Sciatic nerve (tissue), 2 donors: ENCODE measurements at regions not wholly inside any gene's neighbourhood (a gene's known extent, or its start where the extent isn't known, plus 50 kb on each side); places are given as distances from the start of the nearest gene placed in this dataset.

Experiments
- ATAC-seq: fragments of 200-7000 bp; cut with Tn5 transposase; one replicate; pipeline ENCODE4 v1.9.1; 2020; ENCODE audit warnings: mild to moderate bottlenecking, moderate library complexity
- DNase-seq: peaks from one replicate; pipeline ENCODE4 v3.0.0-alpha.2; 2020; ENCODE audit warnings: low spot score
- intact Hi-C: fragments of 100-400 bp; cut with DNase I; formaldehyde crosslinking; loops from one replicate; pipeline ENCODE4 v1.14.2; 2022
- donor health status: DM: no; HTN: no; CAD: no.
- donor health status: DM: no; HTN: no; CAD: no.

GRCh38 chr11:76721755-76722677 is 51.5 kb upstream of the LRRC32 start:
- DNase-seq = peak; percentile 93
- ATAC-seq = peak; percentile 94
- intact Hi-C loops = no loop called here

DNA sequence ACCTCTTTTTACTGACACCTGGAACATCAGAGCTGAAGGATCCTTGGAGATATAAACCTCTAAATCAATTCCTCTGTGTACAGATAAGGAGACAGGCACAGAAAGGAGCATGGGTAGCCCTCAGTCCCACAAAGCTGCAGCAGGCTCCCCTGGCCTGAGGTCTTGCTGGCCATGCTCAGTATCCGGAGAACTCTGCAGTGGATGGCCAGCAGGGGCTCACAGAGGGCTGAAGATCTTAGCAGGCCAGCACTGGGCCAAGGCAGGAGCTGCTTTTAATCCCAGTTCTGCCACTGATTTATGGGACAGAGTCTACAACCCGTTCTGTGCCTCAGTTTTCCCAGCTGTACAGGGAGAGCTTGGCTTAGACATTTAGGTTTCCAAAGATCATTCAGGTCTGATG is 52.6 kb upstream of the LRRC32 start:
- intact Hi-C loops = no loop called here
- ATAC-seq (no peak), DNase-seq (no peak)

DNA sequence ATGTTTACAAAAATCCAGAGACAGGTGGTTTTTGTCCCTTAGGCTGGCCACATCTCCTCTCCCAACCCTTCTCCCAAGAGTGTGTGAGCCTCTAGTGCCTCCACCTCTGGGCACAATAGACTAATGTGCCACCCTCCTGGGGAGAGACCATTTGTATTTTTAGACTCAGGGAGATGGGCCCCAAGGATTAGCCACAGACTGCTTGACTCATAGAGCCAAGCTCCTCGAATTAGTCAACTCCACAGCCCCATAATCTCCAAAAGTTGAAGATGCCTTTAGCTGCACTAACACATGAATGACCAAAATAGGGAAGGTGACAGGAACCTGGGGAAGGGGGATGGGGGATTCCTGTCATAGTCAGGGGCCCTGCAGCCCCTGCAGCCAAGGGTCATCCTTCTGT is 53.0 kb upstream of the LRRC32 start:
- intact Hi-C loops = no loop called here
- ATAC-seq (no peak), DNase-seq (no peak)

GRCh38 chr11:76724171-76724768 is 53.7 kb upstream of the LRRC32 start:
- no peak for ATAC-seq
- DNase-seq = no peak
- intact Hi-C loops = no loop called here

DNA sequence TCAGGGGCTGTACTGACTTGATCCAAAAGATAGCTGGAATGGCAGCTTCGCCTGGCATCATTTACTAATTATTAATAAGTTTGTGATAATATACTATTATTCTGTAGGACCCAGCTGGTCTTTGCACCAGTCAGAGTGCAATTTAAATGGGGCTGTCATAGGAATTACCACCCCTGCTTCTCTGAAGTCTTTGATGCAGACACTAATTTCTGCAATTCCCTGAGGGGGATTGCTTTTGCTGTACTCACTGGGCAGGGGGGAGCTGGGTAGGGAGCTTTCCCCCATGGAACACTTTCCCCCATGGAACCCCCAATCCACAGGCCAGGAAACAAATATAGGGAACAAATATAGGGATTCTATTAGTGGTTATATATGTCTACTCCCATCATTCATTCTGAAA is 54.9 kb upstream of the TSKU start:
- DNase-seq (no peak), ATAC-seq (no peak)
- intact Hi-C loops = no loop called here

GRCh38 chr11:76728778-76729177 is 54.4 kb upstream of the TSKU start:
- DNase-seq (no peak), ATAC-seq (no peak)
- intact Hi-C loops = no loop called here

DNA sequence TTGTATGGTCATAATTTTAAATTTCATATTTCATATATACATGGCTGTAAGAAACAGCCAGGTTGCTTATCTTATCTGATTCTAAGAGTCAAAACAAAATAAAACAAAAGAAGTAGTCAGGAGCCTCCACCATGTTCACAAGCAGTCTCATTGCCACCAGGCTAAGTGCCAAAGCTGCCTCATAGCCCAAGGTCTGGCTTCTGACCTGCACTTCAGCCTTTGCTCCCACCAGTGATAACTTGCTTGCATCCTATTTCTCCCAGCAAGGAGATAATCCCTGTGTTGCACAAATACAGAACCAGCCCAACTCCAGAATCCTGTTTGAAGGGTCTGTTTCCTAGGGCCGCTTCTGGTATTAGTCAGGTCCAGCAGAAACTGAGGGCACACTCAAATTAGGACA is 53.9 kb upstream of the TSKU start:
- no peak for ATAC-seq
- intact Hi-C loops = no loop called here
- no peak for DNase-seq

DNA sequence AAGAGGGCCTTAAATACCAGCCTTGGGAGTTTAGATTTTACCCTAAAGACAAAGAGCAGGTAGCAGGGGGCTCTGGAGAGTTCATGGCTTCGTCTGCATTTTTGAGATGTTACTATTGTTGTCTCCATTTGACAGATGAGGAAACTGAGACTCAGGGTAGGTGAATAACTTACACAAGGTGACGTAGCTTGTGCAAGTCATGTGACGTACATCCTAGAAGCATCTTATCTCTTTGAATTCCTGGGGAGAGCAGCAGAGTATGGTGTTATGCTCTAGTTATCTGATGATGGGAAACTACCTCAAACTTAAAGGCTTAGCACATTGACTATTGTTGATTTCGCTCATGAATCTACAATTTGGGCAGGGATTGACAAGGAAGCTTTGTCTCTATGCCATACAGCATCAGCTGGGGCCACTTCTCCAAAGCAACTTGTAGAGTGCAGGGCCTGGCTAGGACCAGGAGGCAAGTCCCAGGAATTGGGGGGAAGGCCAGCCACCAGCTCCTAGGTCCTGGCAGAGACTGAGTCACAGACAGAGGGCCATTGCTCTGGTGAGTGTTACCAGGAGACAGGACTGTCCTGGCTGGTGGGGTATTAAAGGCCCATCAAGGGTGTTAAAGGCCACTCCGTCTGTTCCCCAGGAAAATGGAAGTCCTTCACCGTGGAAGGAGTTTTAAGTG is 52.1 kb upstream of the TSKU start:
- intact Hi-C loops = no loop called here
- ATAC-seq (no peak), DNase-seq (no peak)

- no peak for ATAC-seq
Observed at GRCh38 chr11:76732643-76733042, 50.5 kb upstream of the TSKU start.

More at GRCh38 chr11:76732643-76733042, 50.5 kb upstream of the TSKU start:
- no peak for DNase-seq
- intact Hi-C loops = no loop called here
